Activated naive CD4-positive, alpha-beta T cell treated with anti-CD3 and anti-CD28 coated beads, Interleukin-2, amount 10 ng/mL, durations not matched to agents 7 days and 5 days (primary cell): ENCODE measurements at regions not wholly inside any gene's neighbourhood (a gene's known extent, or its start where the extent isn't known, plus 50 kb on each side); places are given as distances from the start of the nearest gene placed in this dataset.

Experiments used
- CTCF ChIA-PET: fragments of 350-600 bp; sonication (Branson Sonifier 250); formaldehyde crosslinking; loops from one replicate; lab custom pipeline; 2021; ENCODE audit warnings: antibody characterized with exemption; lab: Charles Lee
- DNase-seq: peaks from one replicate; pipeline ENCODE4 v3.0.0-alpha.2; 2020
- H3K27ac Mint-ChIP-seq: one replicate; pipeline ENCODE4 v1.8.0; 2021; ENCODE audit warnings: mild to moderate bottlenecking, moderate library complexity, mixed read lengths
- H3K27me3 Mint-ChIP-seq: one replicate; pipeline ENCODE4 v1.8.0; 2021; ENCODE audit warnings: mild to moderate bottlenecking, mixed read lengths
- H3K36me3 Mint-ChIP-seq: one replicate; pipeline ENCODE4 v1.8.0; 2021; ENCODE audit warnings: mixed read lengths
- H3K4me1 Mint-ChIP-seq: one replicate; pipeline ENCODE4 v1.8.0; 2021; ENCODE audit warnings: mixed read lengths
- H3K4me3 Mint-ChIP-seq: one replicate; pipeline ENCODE4 v1.8.0; 2021; ENCODE audit warnings: mild to moderate bottlenecking, moderate library complexity, mixed read lengths
- H3K9me3 Mint-ChIP-seq: one replicate; pipeline ENCODE4 v1.8.0; 2021; ENCODE audit warnings: mixed read lengths

GRCh38 chr13:105971312-105971711 lies 564.1 kb downstream of the EFNB2 start:
- no peak overlapping the region for H3K4me3 Mint-ChIP-seq
- H3K27ac Mint-ChIP-seq: no peak overlapping the region
- DNase-seq: no peak
- H3K27me3 Mint-ChIP-seq: no peaks in the 10 kb centered on the region
- no peaks in the 10 kb centered on the region for H3K9me3 Mint-ChIP-seq
- CTCF ChIA-PET: no interaction called here
- H3K4me1 Mint-ChIP-seq: no peaks in the 10 kb centered on the region
- no peaks in the 10 kb centered on the region for H3K36me3 Mint-ChIP-seq

- no peaks in the 10 kb centered on the region for H3K9me3 Mint-ChIP-seq
- CTCF ChIA-PET: no interaction called here
- no peak overlapping the region for H3K4me3 Mint-ChIP-seq
- no peaks in the 10 kb centered on the region for H3K4me1 Mint-ChIP-seq
- DNase-seq: no peak
- no peaks in the 10 kb centered on the region for H3K27me3 Mint-ChIP-seq
- no peaks in the 10 kb centered on the region for H3K36me3 Mint-ChIP-seq
- no peak overlapping the region for H3K27ac Mint-ChIP-seq
These were observed 565.7 kb downstream of the EFNB2 start for GRCh38 chr13:105969761-105970160.

- Mint-ChIP-seq H3K9me3 (no peaks in the 10 kb centered on the region), H3K4me1 (no peaks in the 10 kb centered on the region), H3K27me3 (no peaks in the 10 kb centered on the region), H3K4me3 (no peak overlapping the region), H3K27ac (no peak overlapping the region), H3K36me3 (no peaks in the 10 kb centered on the region)
- no peak for DNase-seq
- CTCF ChIA-PET: no interaction called here
These were observed 569.6 kb downstream of the EFNB2 start for GRCh38 chr13:105965910-105966309.

DNA sequence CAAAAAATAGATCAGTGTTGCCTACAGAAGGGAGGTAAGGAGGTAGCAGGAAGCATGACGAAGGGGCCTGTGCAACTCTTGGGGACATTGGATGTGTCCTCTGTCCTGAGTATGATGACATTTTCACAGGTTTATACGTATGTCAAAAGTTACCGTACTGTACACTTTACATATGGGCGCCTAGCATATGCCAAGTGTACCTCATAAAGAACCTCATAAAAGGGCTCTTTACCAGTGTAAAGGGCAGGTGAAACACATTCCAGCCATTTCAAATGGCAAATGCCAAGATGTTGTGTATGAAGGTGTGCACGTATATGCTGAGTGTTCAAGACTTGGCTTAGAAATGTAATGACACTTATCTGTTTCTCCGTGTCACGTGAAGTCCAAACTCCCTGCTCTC lies 573.4 kb downstream of the EFNB2 start:
- Mint-ChIP-seq H3K9me3 (no peaks in the 10 kb centered on the region), H3K4me1 (no peaks in the 10 kb centered on the region), H3K4me3 (no peak overlapping the region), H3K36me3 (no peaks in the 10 kb centered on the region), H3K27me3 (no peaks in the 10 kb centered on the region), H3K27ac (no peak overlapping the region)
- no peak for DNase-seq
- CTCF ChIA-PET: no interaction called here

DNA sequence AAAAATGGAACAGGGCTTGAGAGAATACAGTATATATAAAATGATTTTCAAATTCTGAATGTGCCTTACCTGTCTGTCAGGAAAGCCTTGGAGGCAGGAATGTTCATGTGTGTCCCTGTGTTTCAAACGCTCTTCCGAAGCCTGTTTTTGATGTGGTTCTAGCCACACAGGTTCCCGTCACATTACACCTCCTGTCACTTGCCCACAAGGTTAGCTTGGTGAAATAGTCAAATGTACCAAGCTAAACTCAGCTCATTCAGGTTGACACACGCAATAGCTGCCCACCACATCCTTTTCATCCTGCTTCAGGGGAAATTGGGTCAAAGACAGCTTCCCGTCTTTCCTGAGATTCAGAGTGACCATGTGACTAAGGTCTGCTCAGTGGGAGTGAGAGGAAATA lies 574.0 kb downstream of the EFNB2 start:
- CTCF ChIA-PET: no interaction called here
- Mint-ChIP-seq H3K4me1 (no peaks in the 10 kb centered on the region), H3K27me3 (no peaks in the 10 kb centered on the region), H3K9me3 (no peaks in the 10 kb centered on the region), H3K27ac (no peak overlapping the region), H3K36me3 (no peaks in the 10 kb centered on the region), H3K4me3 (no peak overlapping the region)
- DNase-seq: no peak

- Mint-ChIP-seq H3K4me1 (no peaks in the 10 kb centered on the region), H3K36me3 (no peaks in the 10 kb centered on the region), H3K4me3 (no peak overlapping the region), H3K27ac (no peak overlapping the region), H3K9me3 (no peaks in the 10 kb centered on the region), H3K27me3 (no peaks in the 10 kb centered on the region)
- CTCF ChIA-PET: no interaction called here
- DNase-seq: no peak
These were observed 575.1 kb downstream of the EFNB2 start for GRCh38 chr13:105960326-105960725.

DNA sequence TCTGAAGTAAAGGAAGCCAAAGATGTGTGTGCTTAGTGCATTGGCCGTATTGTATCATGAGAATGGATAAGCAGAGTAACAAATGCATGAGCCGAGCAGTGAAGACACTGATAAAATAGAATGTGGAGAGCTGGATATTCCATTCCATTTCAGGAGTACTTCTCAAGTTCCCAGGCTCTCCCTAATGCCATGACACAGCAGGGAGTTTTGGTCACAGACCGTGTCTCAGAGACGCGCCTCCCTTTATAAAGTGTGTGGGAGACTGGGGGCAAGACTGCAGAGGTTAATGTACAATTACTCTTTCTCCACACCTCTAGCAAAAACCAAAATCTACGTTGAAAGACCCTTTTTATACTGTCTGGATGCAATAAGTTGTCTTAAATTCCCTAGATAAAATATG lies 575.6 kb downstream of the EFNB2 start:
- Mint-ChIP-seq H3K27me3 (no peaks in the 10 kb centered on the region), H3K4me3 (no peak overlapping the region), H3K27ac (no peak overlapping the region), H3K9me3 (no peaks in the 10 kb centered on the region), H3K4me1 (no peaks in the 10 kb centered on the region), H3K36me3 (no peaks in the 10 kb centered on the region)
- CTCF ChIA-PET: no interaction called here
- DNase-seq: no peak

- H3K27ac Mint-ChIP-seq: no peak overlapping the region
- CTCF ChIA-PET: no interaction called here
These were observed 577.6 kb downstream of the EFNB2 start for GRCh38 chr13:105957769-105958438.

DNA sequence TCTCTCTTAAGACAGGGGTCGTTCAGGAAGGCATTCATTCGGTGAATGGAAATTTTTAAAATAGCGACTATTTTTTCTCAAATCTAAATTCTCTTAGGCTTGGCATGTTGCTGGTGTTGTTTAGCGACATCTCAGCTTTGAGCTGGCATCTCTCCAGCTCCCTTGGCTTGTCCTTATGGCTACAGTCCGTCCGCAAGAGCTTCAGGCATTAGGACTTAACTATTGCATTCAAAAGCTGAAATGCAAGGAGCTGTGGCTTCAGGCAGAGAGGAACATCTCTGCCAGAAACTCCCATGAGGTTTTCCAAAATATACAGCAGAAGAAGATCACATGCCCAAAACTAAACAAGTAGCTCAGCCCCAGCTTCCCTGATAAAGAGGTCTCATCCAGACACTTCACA lies 578.5 kb downstream of the EFNB2 start:
- DNase-seq: no peak
- H3K27me3 Mint-ChIP-seq: no peaks in the 10 kb centered on the region
- no peaks in the 10 kb centered on the region for H3K9me3 Mint-ChIP-seq
- H3K27ac Mint-ChIP-seq: no peak overlapping the region
- no peak overlapping the region for H3K4me3 Mint-ChIP-seq
- H3K4me1 Mint-ChIP-seq: no peaks in the 10 kb centered on the region
- CTCF ChIA-PET: no interaction called here
- H3K36me3 Mint-ChIP-seq: no peaks in the 10 kb centered on the region

More at GRCh38 chr13:105957769-105958438, 577.6 kb downstream of the EFNB2 start:
- no peak overlapping the region for H3K4me3 Mint-ChIP-seq
- no peaks in the 10 kb centered on the region for H3K36me3 Mint-ChIP-seq
- no peaks in the 10 kb centered on the region for H3K27me3 Mint-ChIP-seq
- H3K4me1 Mint-ChIP-seq: no peaks in the 10 kb centered on the region
- no peak for DNase-seq
- H3K9me3 Mint-ChIP-seq: no peaks in the 10 kb centered on the region

GRCh38 chr13:105952973-105953290 lies 582.5 kb downstream of the EFNB2 start:
- DNase-seq: no peak
- Mint-ChIP-seq H3K4me1 (no peaks in the 10 kb centered on the region), H3K4me3 (no peak overlapping the region), H3K27me3 (no peaks in the 10 kb centered on the region), H3K36me3 (no peaks in the 10 kb centered on the region), H3K27ac (no peak overlapping the region), H3K9me3 (no peaks in the 10 kb centered on the region)
- CTCF ChIA-PET: no interaction called here

- H3K27me3 Mint-ChIP-seq: no peaks in the 10 kb centered on the region
- DNase-seq: no peak
- no peaks in the 10 kb centered on the region for H3K36me3 Mint-ChIP-seq
- no peak overlapping the region for H3K27ac Mint-ChIP-seq
- CTCF ChIA-PET: no interaction called here
- no peak overlapping the region for H3K4me3 Mint-ChIP-seq
- H3K4me1 Mint-ChIP-seq: no peaks in the 10 kb centered on the region
- H3K9me3 Mint-ChIP-seq: no peaks in the 10 kb centered on the region
These were observed 583.1 kb downstream of the EFNB2 start for GRCh38 chr13:105952233-105952972.

- CTCF ChIA-PET: no interaction called here
- no peak overlapping the region for H3K27ac Mint-ChIP-seq
- no peaks in the 10 kb centered on the region for H3K9me3 Mint-ChIP-seq
- no peak for DNase-seq
- no peaks in the 10 kb centered on the region for H3K27me3 Mint-ChIP-seq
- no peaks in the 10 kb centered on the region for H3K36me3 Mint-ChIP-seq
- H3K4me1 Mint-ChIP-seq: no peaks in the 10 kb centered on the region
- no peak overlapping the region for H3K4me3 Mint-ChIP-seq
These were observed 587.3 kb downstream of the EFNB2 start for GRCh38 chr13:105948143-105948542.

DNA sequence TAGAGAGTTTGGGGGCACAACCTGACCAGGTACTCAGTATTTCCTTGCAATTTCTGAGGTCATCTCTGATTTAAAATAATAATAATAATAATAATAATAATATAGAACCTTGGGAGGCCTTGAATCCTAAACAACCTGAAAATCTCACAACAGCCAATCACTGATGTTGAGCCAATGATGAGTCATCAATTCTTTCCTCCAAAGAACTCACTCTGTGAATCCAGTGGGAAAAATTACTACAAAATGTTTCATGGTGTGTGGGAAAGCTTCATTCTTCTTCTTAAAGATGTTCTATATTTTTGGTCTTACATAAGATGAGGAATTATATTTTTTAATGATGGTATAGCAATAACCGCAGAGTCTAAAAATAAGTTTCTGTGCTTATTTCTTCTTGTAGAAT lies 594.6 kb downstream of the EFNB2 start:
- no peak overlapping the region for H3K4me3 Mint-ChIP-seq
- H3K9me3 Mint-ChIP-seq: no peaks in the 10 kb centered on the region
- no peaks in the 10 kb centered on the region for H3K27me3 Mint-ChIP-seq
- DNase-seq: no peak
- no peaks in the 10 kb centered on the region for H3K36me3 Mint-ChIP-seq
- H3K4me1 Mint-ChIP-seq: no peaks in the 10 kb centered on the region
- H3K27ac Mint-ChIP-seq: no peak overlapping the region
- CTCF ChIA-PET: no interaction called here

- Mint-ChIP-seq H3K4me3 (no peak overlapping the region), H3K27ac (no peak overlapping the region)
- CTCF ChIA-PET: no interaction called here
These were observed 598.0 kb downstream of the EFNB2 start for GRCh38 chr13:105937451-105937850.

GRCh38 chr13:105936816-105937215 lies 598.6 kb downstream of the EFNB2 start:
- Mint-ChIP-seq H3K36me3 (no peaks in the 10 kb centered on the region), H3K4me1 (no peaks in the 10 kb centered on the region), H3K4me3 (no peak overlapping the region), H3K27ac (no peak overlapping the region), H3K27me3 (no peaks in the 10 kb centered on the region), H3K9me3 (no peaks in the 10 kb centered on the region)
- DNase-seq: no peak
- CTCF ChIA-PET: no interaction called here

More at GRCh38 chr13:105937451-105937850, 598.0 kb downstream of the EFNB2 start:
- no peak for DNase-seq
- no peaks in the 10 kb centered on the region for H3K36me3 Mint-ChIP-seq
- H3K27me3 Mint-ChIP-seq: no peaks in the 10 kb centered on the region
- H3K9me3 Mint-ChIP-seq: no peaks in the 10 kb centered on the region
- no peaks in the 10 kb centered on the region for H3K4me1 Mint-ChIP-seq
